Activated CD8-positive, alpha-beta memory T cell treated with anti-CD3 and anti-CD28 coated beads, Interleukin-2, amount 50 U/mL, for 4 hours (primary cell): ENCODE measurements at regions not wholly inside any gene's neighbourhood (a gene's known extent, or its start where the extent isn't known, plus 50 kb on each side); places are given as distances from the start of the nearest gene placed in this dataset.
"Not testable (repeated sequence)": the region's sequence is repeated elsewhere in the genome, so short reads cannot be mapped to it uniquely, and the experiment has no call there.

Source experiments
- DNase-seq: peaks from one replicate; pipeline ENCODE4 v3.0.0-alpha.2; 2020

DNA sequence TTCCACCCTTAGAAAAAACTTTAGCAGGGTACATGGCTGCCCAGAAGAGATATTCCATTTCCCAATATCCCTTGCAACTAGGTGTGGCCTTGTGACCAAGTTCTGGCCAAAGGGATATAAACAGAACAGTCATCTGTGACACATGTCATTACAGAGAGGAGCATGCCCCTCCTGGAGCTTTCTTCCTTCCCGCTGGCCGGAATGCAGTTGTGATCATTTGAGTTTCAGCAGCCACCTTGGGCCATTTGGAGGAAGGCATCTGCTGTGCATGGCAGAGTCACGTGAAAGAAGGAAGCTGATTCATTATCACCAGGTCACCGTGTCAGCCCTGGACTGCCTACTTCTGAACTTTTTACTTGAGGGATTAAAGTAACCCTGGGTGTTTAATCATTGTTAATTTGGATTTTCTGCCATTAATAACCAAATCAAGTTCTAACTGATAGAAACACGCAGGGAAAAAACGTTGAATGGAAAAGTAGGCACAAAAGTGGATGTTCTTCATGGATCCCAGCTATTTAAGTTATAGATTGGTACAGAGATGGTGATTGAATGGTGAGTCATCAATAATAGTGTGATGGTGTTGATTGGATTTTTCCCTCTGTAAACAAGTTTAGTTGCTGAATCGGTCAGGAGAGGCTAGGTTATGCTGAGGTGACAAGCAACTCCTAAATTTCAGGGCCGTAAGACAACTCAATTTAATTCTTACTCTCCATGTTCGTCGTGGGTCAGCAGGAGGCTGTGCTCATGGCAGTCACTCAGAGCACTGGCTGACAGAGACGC, 80.7 kb upstream of the CCDC167 start:
- DNase-seq = no peak

DNA sequence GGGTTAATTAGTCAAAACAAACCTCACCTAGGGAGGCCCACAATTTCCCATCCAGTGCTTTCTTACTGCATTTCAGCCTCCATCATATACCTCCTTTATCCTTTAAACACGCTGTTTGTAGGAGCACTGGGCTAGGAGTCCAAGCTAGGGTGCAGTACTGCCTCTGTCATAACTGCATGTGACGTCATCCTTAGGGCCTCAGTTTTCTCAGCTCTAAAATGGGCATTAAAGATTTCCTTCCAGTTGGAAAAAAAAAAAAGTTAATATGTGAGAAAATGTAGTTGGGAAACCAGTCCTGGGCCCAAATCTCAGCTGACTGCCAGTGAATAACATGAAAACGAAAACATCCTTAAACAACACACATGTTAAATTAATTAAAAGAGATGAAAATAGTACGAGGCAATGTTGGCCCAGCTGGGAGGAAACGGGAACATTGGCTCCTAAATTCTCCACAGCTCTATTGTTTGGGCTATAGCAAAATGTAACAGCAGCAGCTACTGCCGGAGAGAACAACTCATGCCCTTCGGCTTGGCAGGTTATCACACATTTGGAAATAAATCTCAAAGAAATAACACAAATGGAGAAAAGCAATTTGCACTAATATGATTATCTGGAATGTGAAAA, 79.9 kb upstream of the CCDC167 start:
- no peak for DNase-seq

DNA sequence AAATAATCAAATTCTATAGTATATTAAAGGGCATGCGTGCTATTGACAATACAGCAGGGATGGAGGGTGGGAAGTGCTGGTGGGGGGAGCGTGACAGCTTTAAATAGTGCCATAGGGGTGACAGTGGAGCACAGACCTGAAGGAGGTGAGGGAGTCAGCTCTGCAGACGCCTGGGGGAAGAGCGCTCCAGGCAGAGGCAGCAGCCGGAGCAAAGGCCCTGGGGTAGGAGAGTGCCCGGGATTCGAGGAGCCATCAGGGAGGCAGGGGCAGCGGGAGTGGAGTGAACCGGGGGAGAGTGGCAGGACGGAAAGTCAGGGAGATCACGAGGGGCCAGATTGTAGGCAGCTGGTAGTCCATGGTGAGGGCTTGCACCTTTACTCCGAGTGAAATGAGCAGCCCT, 78.4 kb upstream of the CCDC167 start:
- no peak for DNase-seq

DNA sequence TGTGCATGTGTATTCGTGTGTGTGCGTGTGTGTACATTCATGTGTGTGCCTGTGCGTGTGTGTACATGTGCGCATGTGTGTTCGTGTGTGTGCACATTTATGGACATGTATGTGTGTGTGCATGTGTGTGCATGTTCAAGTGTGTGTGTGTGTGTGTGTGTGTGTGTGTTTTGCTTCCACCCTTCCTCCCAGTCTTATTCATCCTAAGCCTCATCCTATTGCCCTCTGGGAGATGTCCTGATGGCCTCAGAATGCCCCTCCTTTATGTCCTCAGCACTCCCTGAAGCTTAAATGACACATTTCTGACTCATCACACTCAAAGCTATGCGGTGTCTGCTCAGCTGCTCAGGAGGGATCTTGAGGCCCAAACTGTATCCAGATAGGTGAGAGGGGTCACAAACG, 76.6 kb upstream of the CCDC167 start:
- no peak for DNase-seq

DNA sequence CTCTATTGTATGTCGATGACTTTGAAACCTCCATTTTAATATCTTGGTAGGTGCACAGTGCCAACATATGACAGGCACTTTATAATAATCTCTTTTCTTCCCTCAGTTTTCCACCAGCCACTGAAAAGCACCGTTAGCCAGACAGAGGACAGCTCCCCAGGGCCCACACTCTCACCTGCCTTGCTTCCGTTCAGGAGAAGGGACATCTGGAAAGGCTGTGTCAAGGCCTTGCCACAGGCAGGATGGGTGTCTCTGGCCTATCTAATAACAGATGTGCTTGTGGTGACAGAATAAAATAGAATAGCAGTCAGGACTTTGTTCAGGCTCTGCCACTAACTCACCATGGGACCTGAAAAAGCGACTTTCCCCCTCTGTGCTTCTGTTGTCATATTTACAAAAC, 75.5 kb upstream of the CCDC167 start:
- no peak for DNase-seq

DNA sequence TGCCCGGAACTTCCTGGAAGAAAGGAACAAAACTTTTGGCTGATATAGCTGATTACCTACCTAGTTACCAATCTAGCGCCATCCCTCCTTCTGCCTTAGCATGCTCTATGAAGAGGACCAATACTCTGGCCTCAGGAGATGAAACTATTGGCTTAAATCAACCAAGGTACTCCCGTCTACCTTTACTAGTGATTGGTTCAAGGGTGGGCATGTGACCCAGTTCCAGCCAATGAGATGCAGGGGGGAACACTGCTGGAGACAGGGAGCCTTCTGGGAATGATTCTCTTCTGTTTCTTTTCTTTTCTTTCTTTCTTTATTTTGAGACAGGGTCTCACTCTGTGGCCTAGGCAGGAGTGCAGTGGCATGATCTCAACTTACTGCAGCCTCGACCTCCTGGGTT, 72.6 kb upstream of the CCDC167 start:
- DNase-seq = no peak

DNA sequence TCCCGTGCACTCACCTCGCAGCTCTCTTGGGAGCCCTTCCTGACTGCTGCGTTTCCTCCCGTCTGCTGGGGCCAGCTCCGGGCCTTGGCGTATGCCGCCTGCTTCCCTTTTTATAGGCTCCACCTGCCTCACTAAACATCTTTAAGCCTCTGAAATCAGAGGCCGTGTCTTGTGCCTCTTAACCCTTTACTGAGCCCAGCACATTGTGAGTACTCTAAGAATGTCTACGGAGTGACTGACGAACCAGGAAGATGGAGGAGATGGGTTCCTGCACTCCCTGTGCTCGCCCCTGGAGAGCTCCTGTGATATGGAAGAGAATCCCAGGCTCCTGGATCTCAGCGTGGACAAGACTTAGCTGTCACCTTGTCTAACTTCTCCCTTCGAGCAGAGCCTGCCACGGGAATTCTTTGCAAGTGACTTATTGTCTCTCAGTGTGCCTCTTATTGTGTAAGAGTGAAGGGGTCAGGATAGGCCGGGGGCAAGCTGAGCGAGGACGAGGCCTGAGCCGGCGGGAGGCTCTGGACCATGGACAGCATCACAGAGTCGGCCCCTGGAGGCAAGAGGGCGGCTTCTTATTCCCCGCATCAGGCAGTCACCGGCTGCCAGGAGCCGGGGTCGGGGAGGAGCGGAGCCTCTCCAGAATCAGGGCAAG, 70.9 kb upstream of the CCDC167 start:
- DNase-seq = no peak

DNA sequence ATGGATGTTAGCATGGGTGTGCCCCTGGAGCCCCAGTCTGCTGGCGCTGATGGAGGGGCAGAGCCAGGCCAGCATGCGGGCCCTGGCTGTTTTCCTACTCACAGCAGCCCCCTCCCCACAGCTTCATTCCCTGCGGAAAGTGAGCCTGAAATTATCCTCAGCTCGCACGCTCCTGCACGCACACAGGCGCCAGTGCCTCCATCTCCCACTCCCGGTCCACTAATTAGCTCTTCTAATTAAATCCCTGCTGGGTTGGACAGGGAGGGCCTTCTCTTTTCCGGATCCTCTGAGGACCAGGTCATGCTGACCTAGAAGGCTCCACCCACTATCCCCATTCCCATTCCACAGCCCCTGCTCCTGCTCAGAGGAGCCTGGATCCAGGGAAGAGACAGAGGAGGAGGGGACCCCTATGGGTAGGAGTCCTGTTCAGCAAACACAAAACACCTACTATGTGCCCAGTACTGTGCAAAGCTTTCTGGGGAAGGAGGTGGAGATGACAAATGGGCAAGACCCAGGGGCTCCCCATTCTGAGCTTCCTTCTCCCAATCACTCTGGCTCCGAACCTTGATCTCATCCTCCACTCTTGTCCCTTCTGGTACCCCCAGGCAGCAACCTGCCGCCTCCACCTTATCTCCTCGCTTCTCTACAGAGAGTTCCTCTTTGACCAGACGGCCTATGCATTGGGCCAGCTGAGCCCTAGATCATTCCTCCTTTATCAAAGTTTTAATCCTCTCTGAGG, 70.2 kb upstream of the CCDC167 start:
- DNase-seq = no peak

DNA sequence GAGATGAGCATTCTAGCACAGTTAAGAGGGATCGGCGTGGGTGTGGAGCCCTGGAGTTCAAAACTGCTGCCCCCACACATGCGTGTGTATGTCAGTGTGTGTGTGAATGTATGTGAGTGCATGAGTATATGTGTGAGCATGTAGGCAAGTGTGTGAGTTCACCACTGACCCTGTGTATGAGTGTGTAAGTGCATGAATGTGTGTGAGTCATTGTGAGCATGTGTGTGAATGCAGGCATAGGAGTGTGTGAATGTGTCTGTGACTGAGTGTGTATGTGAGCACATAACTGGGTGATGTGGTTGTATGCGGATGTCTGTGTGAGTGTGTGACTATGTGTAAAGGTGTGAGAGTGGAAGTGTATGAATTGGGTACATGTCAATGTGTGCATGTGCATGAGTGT, 69.6 kb upstream of the CCDC167 start:
- DNase-seq = no peak

DNA sequence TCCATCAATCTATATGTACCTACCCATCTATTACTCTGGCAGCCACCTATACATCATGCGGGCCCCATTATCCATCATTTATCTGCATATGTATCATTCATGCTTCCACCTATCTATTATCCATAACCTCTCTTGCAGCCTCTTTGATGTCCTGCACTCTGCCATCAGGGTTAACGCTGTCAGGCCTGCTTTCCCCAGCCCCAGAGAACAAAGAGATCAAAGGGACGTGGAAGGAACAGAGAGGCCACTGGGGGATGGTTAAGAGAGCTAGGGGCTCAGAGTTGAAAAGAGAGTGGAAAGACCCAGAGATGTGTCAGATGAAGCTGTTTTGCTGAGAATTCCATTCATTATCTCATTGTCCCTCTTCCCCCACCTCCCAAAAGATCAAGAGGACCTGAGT, 67.3 kb upstream of the CCDC167 start:
- no peak for DNase-seq

DNA sequence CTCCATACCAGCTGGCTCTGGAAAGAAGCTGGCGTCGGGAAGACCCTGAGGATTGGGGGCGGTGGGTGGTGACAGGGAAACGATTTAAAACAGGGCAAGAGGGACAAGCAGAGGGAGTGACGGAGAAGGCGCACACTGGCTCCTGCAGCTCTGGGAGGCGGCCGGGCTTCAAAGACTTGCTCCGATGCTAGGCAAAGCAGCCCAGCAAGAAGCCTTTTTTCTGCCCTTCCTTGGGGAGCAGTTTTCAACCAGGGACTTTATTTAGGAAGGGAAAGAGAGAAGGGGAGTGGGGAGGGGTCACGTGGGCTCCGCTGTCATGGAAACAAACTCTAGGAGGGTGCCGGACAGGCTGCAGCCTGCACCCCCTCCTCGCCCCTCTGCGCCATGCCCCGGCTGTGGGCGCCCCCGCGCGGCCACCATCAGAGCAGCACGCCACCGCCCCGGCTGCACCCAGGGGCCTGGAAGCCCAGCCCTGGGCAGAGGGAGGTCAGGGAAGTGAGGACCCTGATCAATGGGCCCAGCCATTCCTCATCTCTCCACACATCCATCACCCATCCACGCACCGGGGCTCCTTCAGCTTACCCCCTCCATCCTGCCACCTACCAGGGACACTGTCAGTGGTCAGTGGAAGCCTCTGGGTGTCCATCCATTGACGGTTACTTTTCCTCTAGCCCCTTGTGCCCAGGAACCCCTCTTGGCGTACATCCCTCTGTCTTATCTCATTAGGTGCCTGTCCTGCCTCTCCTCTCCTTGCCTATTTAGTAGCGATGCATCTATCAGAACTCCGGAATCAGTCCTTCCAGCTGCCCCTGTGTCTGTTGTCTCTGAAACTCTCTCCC, 66.6 kb upstream of the CCDC167 start:
- DNase-seq = peak; percentile 78

DNA sequence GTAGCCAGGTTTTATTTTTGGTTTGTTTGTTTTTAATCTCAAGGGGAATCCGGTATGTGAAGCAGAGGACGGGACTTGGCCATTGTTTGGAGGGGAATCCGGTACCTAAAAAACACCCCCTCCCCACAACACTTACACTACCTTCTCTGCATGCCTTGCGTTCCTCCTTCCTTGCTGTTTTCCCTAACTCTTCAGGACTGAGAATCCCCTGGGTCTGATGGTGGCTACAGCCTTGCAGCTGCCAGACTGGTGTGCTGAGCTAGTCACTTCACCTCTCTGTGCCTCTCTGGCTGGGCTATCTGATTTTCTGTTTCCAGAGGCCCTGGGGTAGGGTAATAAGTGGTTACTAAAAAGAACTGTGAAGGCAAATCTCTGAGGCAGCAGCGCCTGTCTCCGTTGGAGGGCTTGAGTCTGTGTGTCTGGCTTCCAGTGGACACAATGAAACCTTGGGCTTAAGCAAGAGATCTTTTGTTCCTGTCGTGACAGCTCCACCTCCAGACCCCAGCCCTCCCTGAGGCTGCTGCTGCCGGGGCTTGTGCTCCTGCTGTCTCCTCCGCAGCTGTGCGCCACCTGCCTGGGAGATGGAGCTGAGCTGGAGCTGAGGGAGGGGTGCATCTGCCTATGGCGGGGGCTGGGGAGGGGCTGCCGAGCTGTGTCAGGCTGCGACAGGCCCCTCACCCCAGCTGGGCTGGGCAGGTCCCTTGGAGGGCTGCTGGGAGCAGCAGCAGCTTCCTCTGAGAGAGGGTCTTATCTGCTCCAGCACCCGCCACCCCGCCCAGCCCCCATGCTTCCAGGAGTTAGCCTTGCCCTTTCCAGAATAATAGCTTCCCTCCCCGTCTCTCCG, 65.8 kb upstream of the CCDC167 start:
- DNase-seq = no peak

DNA sequence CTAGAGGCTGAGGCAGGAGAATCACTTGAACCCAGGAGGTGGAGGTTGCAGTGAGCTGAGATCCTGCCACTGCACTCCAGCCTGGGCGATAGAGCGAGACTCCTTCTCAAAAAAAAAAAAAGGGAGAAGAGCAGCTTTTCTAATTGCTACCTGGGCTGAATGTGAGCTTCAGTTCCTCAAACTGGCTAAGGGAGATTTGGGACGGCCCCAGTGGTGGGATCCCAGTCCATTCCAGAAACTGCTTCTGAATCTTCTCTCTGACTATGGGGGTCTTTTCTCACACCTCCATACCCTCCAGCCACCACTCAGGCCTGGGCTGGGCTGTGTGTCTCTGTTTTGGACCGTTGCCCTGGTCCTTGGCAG, 63.2 kb upstream of the CCDC167 start:
- DNase-seq = not testable (repeated sequence)

DNA sequence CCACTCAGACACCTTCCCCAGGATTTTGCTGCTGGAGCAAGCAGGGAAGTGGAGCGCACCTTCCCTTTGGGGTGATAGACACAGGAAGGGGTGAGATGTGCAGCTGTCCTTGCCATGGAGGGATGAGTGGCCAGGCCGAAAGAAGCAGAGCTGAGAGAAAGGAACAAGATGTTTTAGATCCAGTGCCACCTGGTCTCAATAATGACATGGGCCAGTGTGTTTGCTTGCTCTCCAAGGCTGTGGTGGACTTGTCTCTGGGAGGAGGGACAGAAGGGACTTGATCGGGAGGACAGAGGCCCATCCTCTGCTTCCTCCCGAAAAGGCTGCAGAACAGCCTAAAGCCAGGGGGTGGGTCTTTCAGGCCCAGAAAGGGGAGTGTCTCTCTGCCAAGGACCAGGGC, 61.7 kb upstream of the CCDC167 start:
- no peak for DNase-seq

DNA sequence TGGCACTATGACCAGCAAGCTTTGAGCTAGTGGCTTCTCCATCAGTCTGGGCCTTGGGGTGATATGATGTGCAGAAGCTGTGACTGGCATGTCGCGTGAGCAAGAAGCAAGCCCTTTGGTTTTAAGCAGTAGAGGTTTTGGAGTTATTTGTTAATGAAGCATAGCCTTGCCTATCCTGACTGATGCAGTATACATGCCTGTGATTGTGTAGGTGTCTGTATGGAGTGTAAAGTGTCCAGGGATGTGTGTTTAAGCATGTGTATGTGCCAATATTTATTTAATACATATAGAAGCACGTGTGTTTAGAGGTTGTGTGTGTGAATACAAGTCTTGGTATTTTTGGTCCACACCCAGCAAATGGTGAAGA, 61.0 kb upstream of the CCDC167 start:
- no peak for DNase-seq

DNA sequence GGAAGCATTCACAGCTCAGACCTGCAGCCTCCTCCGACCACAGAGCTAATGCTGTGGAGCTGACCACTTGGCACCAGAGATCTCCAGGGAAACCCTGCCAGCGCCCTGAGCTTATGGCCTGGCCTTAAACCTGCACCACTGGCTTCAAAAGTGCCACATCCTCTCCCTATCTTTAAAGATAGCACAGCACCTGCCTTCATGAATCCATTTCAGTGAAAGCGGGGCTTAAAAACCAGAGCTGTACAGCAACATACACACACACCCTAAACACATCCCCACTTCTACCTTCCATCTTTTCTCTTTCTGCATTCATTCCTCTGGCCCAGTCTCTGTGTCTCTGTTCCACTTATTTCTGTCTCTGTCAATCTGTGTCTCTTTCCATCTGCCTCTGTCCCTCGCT, 59.8 kb upstream of the CCDC167 start:
- no peak for DNase-seq

DNA sequence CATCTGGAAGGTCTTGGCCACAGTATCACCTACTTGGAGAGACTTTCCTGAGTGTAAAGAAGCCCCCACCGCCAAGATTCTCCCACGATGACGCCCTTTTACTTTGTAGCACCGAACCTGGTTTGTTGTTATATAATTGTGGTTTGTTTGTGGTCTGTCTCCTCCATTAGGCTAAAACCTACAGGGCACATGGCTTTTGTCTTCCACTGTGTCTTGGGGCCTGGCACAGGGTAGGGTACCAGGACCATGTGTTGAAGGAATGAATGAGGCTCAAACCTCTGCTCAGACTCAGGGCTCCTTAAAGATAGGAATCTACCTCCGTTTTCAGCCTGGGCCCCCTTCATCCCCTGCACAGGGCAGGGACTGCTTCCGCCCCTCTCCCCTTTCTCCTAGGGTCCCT, 59.4 kb upstream of the CCDC167 start:
- no peak for DNase-seq

DNA sequence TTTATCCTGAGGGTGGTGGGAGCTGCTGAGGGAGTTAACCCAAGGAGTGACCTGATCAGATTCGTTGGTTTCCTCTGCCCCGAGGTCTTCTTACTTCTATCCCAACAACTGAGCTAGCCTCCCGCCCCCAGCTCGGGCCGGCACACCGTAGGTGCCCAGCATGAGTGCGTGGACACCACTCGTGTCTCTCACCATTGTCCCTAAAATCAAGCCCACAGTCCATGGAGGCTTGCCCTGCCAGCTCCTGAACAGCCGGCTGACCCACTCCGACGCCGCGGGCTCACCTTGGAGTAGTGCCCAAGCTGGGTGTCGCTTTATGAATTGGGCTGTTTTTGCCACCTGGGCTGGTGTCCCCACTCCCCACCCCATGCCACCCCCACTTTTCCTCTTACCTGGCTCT, 59.0 kb upstream of the CCDC167 start:
- no peak for DNase-seq

DNA sequence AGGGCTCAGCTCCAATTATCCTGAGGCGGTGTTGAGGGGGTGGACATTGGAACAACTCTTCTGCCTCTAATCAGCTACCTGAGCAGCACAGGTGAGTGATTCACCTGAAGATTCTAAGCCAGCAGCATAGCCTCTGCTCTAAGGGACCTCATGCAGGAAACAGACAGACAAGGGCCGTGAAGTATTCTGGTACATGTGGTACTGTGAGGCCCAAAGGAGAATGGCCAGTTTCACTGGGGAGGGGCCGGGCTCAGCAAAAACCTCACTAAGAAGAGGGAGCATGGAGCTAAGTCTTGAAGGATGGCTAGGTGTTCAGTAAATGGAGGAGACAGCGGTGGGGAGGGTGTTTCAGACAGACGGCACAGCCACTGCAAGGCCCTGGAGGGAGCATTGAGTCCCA, 58.5 kb upstream of the CCDC167 start:
- no peak for DNase-seq

DNA sequence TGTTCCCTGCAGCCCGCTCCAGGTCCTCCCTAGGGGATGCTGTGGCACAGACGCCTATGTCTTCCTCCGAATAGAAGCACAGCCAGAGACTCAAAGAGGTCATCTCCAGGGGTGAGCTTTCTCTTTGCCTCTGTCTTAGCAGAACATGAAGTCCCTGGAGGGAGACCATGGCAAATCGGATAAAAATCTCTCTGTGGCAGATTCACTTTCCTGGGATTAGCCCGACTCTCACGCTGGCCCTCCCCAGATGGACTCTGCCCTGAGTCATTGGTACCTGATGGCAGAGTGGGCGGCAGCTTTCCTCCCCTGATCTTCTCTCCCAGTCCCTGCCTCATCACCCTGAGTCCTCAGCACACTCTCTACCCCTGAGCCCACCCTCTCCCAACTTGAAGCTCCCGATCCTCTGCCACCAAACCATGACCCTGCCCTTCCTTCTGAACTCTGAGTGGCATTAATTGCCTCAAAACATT, 58.0 kb upstream of the CCDC167 start:
- no peak for DNase-seq

DNA sequence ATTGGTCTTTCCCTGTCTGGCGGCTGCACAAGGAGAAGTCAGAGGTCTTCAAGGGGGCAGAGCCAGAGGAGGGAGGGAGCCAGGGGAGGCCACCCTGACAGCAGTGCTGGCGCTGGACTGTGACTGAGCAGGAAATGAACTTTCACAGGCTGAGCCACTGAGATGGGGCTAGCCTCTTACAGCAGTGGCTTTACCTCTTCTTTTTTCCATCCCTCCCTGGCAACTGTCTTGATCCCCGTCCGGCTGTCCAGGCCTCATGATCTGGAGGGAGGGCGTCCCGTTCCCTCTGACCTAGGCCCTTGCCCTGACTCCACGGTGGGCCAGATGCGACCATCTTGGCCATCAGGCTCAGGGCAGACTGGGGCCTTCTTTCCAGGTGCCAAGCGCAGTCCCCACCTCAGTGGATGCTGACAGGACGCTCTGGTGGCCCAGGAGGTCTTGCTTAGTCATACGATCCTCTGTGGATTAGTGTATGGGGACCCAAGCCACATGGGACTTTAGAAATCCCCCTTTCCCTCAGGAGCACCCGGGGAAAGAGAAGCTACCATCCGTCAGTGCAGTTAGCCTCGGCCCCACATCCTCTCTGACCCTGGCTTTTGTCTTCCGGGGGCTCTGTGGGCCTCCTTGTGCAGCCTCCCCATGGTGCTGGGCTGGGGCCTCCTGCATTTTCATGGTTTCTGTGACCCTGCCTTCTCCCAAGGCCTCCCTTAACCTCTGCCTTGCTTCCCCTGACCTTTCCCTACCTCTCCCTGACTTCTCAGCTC, 57.4 kb upstream of the CCDC167 start:
- no peak for DNase-seq
